ENCODE measurements at regions not wholly inside any gene's neighbourhood (a gene's known extent, or its start where the extent isn't known, plus 50 kb on each side); places are given as distances from the start of the nearest gene placed in this dataset.

DNA sequence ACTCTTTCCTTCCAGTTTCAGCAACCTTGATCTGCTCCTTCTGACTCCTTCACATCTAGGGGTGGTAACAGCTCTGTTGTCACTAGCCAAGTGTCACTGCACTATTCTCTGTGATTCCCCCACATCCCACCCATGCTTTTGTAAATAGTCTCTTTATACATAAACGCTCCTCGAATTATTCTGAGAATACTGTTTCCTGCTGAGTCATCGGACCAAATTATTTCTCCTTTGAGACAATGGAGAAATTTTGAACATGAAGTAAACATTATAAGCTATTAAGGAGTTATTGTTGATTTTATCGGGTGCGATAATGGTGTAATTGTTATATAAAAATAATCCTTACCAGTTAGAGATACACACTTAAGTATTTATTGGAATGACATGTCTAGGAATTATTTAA is 245.1 kb upstream of the RPS6KA3 start:
- no peak overlapping the region for H2AFZ ChIP-seq
- no peaks in the 10 kb centered on the region for H3K36me3 ChIP-seq (replicated peaks; ENCODE audit: insufficient read depth, low read depth)
- 79% methylated on average over 5 of the region's 5 CpGs for WGBS (ENCODE audit: low lambda C conversion rate, missing lambda C conversion rate)
- no peaks in the 10 kb centered on the region for H3K4me1 ChIP-seq (ENCODE audit: insufficient read depth)
- no peaks in the 10 kb centered on the region for H4K20me1 ChIP-seq (ENCODE audit: insufficient read depth, poor library complexity, severe bottlenecking)
- no peak for DNase-seq (ENCODE audit: low spot score)
- no peaks in the 10 kb centered on the region for H3K9me2 ChIP-seq (replicated peaks; ENCODE audit: insufficient read depth)
- no peaks in the 10 kb centered on the region for H3K9me3 ChIP-seq (ENCODE audit: low read depth)
- no peaks in the 10 kb centered on the region for H3K79me2 ChIP-seq
- no peaks in the 10 kb centered on the region for H3K27me3 ChIP-seq
- H3K4me2 ChIP-seq = no peak overlapping the region
- TF ChIP-seq EZH2 (IDR thresholded peaks at IDR 0.05; ENCODE audit: borderline replicate concordance) = no peak
- TF ChIP-seq, protein P1, sequence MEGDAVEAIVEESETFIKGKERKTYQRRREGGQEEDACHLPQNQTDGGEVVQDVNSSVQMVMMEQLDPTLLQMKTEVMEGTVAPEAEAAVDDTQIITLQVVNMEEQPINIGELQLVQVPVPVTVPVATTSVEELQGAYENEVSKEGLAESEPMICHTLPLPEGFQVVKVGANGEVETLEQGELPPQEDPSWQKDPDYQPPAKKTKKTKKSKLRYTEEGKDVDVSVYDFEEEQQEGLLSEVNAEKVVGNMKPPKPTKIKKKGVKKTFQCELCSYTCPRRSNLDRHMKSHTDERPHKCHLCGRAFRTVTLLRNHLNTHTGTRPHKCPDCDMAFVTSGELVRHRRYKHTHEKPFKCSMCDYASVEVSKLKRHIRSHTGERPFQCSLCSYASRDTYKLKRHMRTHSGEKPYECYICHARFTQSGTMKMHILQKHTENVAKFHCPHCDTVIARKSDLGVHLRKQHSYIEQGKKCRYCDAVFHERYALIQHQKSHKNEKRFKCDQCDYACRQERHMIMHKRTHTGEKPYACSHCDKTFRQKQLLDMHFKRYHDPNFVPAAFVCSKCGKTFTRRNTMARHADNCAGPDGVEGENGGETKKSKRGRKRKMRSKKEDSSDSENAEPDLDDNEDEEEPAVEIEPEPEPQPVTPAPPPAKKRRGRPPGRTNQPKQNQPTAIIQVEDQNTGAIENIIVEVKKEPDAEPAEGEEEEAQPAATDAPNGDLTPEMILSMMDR (IDR thresholded peaks at IDR 0.05; ENCODE audit: poor library complexity) = no peak
- no peak for TF ChIP-seq EZH2phosphoT487 (IDR thresholded peaks at IDR 0.05; ENCODE audit: low read depth, severe bottlenecking, unreplicated experiment)
- no peak overlapping the region for H3K4me3 ChIP-seq
- H3K27ac ChIP-seq = no peak overlapping the region

DNA sequence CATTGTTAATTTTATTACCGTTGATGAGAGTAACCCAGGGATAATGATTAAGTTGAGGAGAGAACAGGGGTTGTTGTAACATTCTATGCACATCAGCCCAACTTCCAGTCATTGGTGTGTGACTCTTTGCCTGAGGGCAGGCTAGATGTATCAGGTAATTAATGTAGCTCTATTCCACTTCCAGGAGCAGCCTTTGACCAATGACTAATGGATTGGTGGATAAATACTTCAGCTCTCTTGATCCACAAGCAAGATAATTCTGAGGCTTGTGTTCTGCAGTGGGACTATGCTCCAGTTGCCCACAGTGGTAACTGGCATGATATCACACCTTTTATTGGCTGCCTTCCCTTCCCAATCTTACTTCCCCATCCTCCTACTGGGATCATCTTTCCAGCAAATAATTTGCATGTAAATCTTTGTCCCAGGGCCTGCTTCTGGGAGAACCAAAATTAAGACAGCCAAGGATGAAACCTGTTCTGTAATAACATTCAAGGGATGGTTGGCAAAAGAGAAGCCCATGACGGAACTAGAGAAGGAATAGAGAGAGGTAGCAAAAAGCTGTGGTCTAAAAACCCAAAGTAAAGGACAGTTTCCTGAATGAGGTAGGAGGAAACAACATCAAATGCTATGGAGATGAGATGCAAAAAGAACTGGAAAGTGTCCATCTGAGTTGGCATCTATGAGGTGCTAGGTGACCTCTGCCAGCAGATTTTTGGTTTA is 241.4 kb upstream of the RPS6KA3 start:
- DNase-seq (ENCODE audit: low spot score) = no peak
- Histone ChIP-seq H3K27ac (no peak overlapping the region), H3K79me2 (no peaks in the 10 kb centered on the region), H3K4me3 (no peak overlapping the region), H3K36me3 (replicated peaks; ENCODE audit: insufficient read depth, low read depth) (no peaks in the 10 kb centered on the region), H3K4me2 (no peak overlapping the region), H3K9me3 (ENCODE audit: low read depth) (no peaks in the 10 kb centered on the region), H3K27me3 (no peaks in the 10 kb centered on the region), H3K9me2 (replicated peaks; ENCODE audit: insufficient read depth) (no peaks in the 10 kb centered on the region), H4K20me1 (ENCODE audit: insufficient read depth, poor library complexity, severe bottlenecking) (no peaks in the 10 kb centered on the region), H2AFZ (no peak overlapping the region), H3K4me1 (ENCODE audit: insufficient read depth) (no peaks in the 10 kb centered on the region)
- TF ChIP-seq EZH2 (IDR thresholded peaks at IDR 0.05; ENCODE audit: borderline replicate concordance) (no peak), EZH2phosphoT487 (IDR thresholded peaks at IDR 0.05; ENCODE audit: low read depth, severe bottlenecking, unreplicated experiment) (no peak)
- TF ChIP-seq, protein P1 (IDR thresholded peaks at IDR 0.05; ENCODE audit: poor library complexity) = no peak
- WGBS (ENCODE audit: low lambda C conversion rate, missing lambda C conversion rate) = 85% methylated on average over 2 of the region's 2 CpGs

DNA sequence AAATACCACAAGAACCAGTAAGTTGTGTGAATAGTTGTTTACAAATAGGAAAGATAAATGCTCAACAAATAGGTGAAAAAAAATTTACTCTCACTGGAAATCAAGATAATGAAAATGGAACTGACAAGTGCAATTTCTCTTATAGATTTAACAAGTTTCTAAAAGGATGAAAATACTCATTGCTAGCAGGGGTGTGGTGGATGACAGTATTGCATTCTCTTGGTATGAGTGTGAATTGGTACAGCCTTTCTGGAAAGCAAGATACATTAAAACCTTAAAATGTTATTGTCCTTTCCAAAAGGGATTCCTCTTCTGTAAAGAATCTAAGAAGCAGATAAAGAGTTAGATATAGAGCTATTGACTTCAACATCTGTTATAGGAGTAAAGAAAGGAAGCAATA is 240.0 kb upstream of the RPS6KA3 start:
- no peaks in the 10 kb centered on the region for H3K27me3 ChIP-seq
- H3K4me1 ChIP-seq (ENCODE audit: insufficient read depth) = no peaks in the 10 kb centered on the region
- H2AFZ ChIP-seq = no peak overlapping the region
- no peak for TF ChIP-seq EZH2 (IDR thresholded peaks at IDR 0.05; ENCODE audit: borderline replicate concordance)
- no peak for TF ChIP-seq EZH2phosphoT487 (IDR thresholded peaks at IDR 0.05; ENCODE audit: low read depth, severe bottlenecking, unreplicated experiment)
- TF ChIP-seq, protein P1 (IDR thresholded peaks at IDR 0.05; ENCODE audit: poor library complexity) = no peak
- no peak overlapping the region for H3K4me2 ChIP-seq
- no peaks in the 10 kb centered on the region for H4K20me1 ChIP-seq (ENCODE audit: insufficient read depth, poor library complexity, severe bottlenecking)
- no peaks in the 10 kb centered on the region for H3K9me3 ChIP-seq (ENCODE audit: low read depth)
- no peak for DNase-seq (ENCODE audit: low spot score)
- no peaks in the 10 kb centered on the region for H3K36me3 ChIP-seq (replicated peaks; ENCODE audit: insufficient read depth, low read depth)
- H3K4me3 ChIP-seq = no peak overlapping the region
- no peak overlapping the region for H3K27ac ChIP-seq
- H3K79me2 ChIP-seq = no peaks in the 10 kb centered on the region
- no peaks in the 10 kb centered on the region for H3K9me2 ChIP-seq (replicated peaks; ENCODE audit: insufficient read depth)

DNA sequence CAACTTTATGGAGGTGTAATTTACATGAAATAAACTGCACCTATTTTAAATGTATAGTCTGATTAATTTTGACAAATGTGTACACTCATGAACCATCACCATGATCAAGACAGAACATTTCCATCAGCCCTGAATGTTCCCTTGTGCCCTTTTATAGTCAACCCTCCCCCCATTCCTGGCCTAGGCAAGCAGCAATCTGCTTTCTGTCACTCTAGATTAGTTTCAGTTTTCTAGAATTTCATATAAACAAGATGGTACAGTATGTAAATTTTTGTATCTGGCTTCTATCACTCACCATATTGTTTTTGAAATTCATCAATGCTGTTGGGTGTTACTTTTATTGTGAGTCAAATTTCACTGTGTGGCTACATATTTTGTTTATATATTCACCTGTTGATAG is 234.2 kb upstream of the RPS6KA3 start:
- Histone ChIP-seq H3K4me3 (no peak overlapping the region), H4K20me1 (ENCODE audit: insufficient read depth, poor library complexity, severe bottlenecking) (no peaks in the 10 kb centered on the region), H3K79me2 (no peaks in the 10 kb centered on the region), H2AFZ (no peak overlapping the region), H3K4me2 (no peak overlapping the region), H3K27ac (no peak overlapping the region), H3K4me1 (ENCODE audit: insufficient read depth) (no peaks in the 10 kb centered on the region), H3K9me2 (replicated peaks; ENCODE audit: insufficient read depth) (no peaks in the 10 kb centered on the region), H3K36me3 (replicated peaks; ENCODE audit: insufficient read depth, low read depth) (no peaks in the 10 kb centered on the region), H3K9me3 (ENCODE audit: low read depth) (no peaks in the 10 kb centered on the region), H3K27me3 (no peaks in the 10 kb centered on the region)
- DNase-seq (ENCODE audit: low spot score) = no peak
- TF ChIP-seq EZH2 (IDR thresholded peaks at IDR 0.05; ENCODE audit: borderline replicate concordance) (no peak), EZH2phosphoT487 (IDR thresholded peaks at IDR 0.05; ENCODE audit: low read depth, severe bottlenecking, unreplicated experiment) (no peak)
- TF ChIP-seq, protein P1 (IDR thresholded peaks at IDR 0.05; ENCODE audit: poor library complexity) = no peak

Measured in hepatocyte (in vitro differentiated cells).